ENCODE measurements at regions not wholly inside any gene's neighbourhood (a gene's known extent, or its start where the extent isn't known, plus 50 kb on each side); places are given as distances from the start of the nearest gene placed in this dataset.

DNA sequence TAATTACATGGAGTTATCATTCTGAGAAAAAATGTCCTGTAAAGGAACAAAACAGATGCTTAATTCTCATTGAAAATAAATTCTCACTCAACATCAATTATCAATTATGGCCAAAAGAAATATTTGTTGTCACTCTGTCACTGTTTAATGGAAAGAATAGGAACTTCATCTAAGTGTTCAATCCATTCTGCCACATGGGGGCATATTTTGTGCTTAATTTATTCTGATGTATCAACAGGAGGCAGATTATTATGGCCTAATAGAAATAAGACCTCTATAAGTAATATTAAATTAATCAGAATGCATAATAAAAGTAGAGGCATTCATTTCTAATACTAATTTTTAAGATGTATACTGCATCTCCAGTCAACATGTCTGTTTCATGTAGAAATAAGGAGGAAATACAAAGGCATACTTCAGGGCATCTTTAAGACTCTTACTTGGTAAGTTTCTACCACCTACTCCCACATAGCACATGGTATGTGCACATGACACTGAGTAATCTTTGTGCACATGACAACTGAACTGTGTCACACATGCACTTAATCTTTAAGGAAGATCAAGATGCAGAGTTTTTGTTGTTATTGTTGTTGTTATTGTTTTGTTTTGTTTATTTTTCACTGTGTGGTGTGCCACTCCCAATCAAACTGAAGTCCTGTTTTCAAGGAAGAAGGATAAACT, 420.4 kb upstream of the SEMA3A start:
- TF ChIP-seq POLR2A (IDR thresholded peaks at IDR 0.05; ENCODE audit: low read length) (no peak), GATA1 (IDR thresholded peaks at IDR 0.05; ENCODE audit: low read depth, low read length) (no peak)
